Heart left ventricle (tissue), 16 donors: ENCODE measurements at regions not wholly inside any gene's neighbourhood (a gene's known extent, or its start where the extent isn't known, plus 50 kb on each side); places are given as distances from the start of the nearest gene placed in this dataset.

Experiments used
- ATAC-seq, 4 donors: fragments of 200-7000 bp; cut with Tn5 transposase; one replicate each; pipeline ENCODE4 v1.9.1; 2020 to 2022; ENCODE audit warnings: moderate library complexity in 4 of 4, mild to moderate bottlenecking in 3 of 4, moderate number of reproducible peaks in 1 of 4
- DNase-seq, 5 donors: peaks; one replicate each; pipeline ENCODE4 v3.0.0-alpha.2; 2020
- H3K27ac ChIP-seq, 12 donors: fragments of 200-600 bp; sonication (generic) in 4 of 12; one replicate each; pipeline versions ENCODE4 v1.5.0 to v1.8.0; 2016 to 2022; ENCODE audit warnings: mild to moderate bottlenecking in 2 of 12
- H3K27me3 ChIP-seq, 9 donors: fragments of 200-600 bp; sonication (generic) in 2 of 9; one replicate each; pipeline versions ENCODE4 v1.5.1 to v1.8.0; 2016 to 2022; ENCODE audit warnings: mild to moderate bottlenecking in 3 of 9
- H3K36me3 ChIP-seq, 9 donors: fragments of 200-600 bp; sonication (generic) in 2 of 9; one replicate each; pipeline versions ENCODE4 v1.5.0 to v1.8.0; 2018 to 2022; ENCODE audit warnings: mild to moderate bottlenecking in 2 of 9
- H3K4me1 ChIP-seq, 12 donors: fragments of 200-600 bp; sonication (generic) in 4 of 12; one replicate each; pipeline versions ENCODE4 v1.5.0 to v1.8.0; 2016 to 2022; ENCODE audit warnings: mild to moderate bottlenecking in 3 of 12
- H3K4me3 ChIP-seq, 12 donors: fragments of 200-600 bp; sonication (generic) in 4 of 12; one replicate each; pipeline versions ENCODE4 v1.5.0 to v1.8.0; 2017 to 2022; ENCODE audit warnings: mild to moderate bottlenecking in 9 of 12, moderate library complexity in 4 of 12
- H3K9me3 ChIP-seq, 12 donors: fragments of 200-600 bp; sonication (generic) in 4 of 12; one replicate each; pipeline versions ENCODE4 v1.5.0 to v1.8.0; 2016 to 2022; ENCODE audit warnings: mild to moderate bottlenecking in 1 of 12
- CTCF ChIP-seq, 12 donors: fragments of 200-600 bp; sonication (generic) in 4 of 12; IDR thresholded peaks; one replicate each; pipeline versions ENCODE4 v1.5.0 to v1.8.0; 2018 to 2022; ENCODE audit warnings: antibody characterized with exemption in 12 of 12, mild to moderate bottlenecking in 5 of 12
- POLR2A ChIP-seq, 2 donors: fragments of 450-650 bp; IDR thresholded peaks; one replicate each; pipeline ENCODE4 v1.6.1; 2017; ENCODE audit warnings: antibody characterized with exemption in 2 of 2, mild to moderate bottlenecking in 2 of 2, moderate library complexity in 2 of 2
- WGBS, 4 donors: extraction: QIAGEN DNeasy Blood & Tissue Kit in 2 of 4; methylation state at CpG; one replicate each; pipeline versions ENCODE4 v1.1.5 to v1.1.7; 2013 to 2018; 5-methylcytosine and 5-hydroxymethylcytosine counted together
- intact Hi-C, 10 donors: fragments of 100-400 bp; cut with DNase I; formaldehyde crosslinking; loops; one replicate each; pipeline versions ENCODE4 v1.11.1 to v1.14.2; 2022
- donor health status: ischemic (EF 13 %, LVEDD 7.1; RV severe dilation, severe dysfunction).
- donor health status: healthy with polysubstance abuse.
- donor health status: DM: no; HTN: yes; CAD: no.
- donor health status: DM: no; HTN: no; CAD: no.
- donor health status: ischemic (EF 25% LVEDD 6.9; RV normal size, moderate dysfunction).
- donor health status: ischemic (EF 25% LVEDD 5.7; RV mildly dilated, moderate dysfunction).
- donor health status: healthy.
- donor health status: DM: yes; HTN: yes; CAD: no.
- donor health status: ischemic (EF 35%, LVEDD 5.7; RV mildly dilated, moderate dysfunction).
- donor health status: nonischemic (EF 11% LVEDD 7.7; RV severe dilation, severe dysfunction).
- donor health status: DM: yes; HTN: yes; CAD: no.
- donor health status: PGD.
- donor health status: ischemic (EF 29% LVEDD 5.4; RV normal size, mild dysfunction).
- donor health status: nonischemic (EF 23%, LVEDD 6.1; RV moderate dilation, normal function).

GRCh38 chr7:32264702-32265284, 194.6 kb upstream of the PDE1C start:
- WGBS, 4 donors: 75 to 81% (median 78%) methylated on average over 2 of the region's 2 CpGs
- DNase-seq (no peak), ATAC-seq (peak in 3 of 4 donors; percentile 24 to 54 (median 50))
- no peaks in the 10 kb centered on the region for H3K27me3 ChIP-seq
- TF ChIP-seq CTCF (IDR thresholded peaks at IDR 0.05): no peak
- no peak for TF ChIP-seq POLR2A (IDR thresholded peaks at IDR 0.05)
- H3K36me3 ChIP-seq: no peaks in the 10 kb centered on the region
- no peaks in the 10 kb centered on the region for H3K9me3 ChIP-seq
- peaks cover 0 to 10% (median 0%) of the 10 kb centered on the region in 12 donors for H3K4me1 ChIP-seq
- H3K4me3 ChIP-seq: no peak overlapping the region
- H3K27ac ChIP-seq: peak overlapping the region in 1 of 12 donors; percentile 38
- intact Hi-C loops: no loop called here

- Histone ChIP-seq H3K9me3 (no peaks in the 10 kb centered on the region), H3K36me3 (no peaks in the 10 kb centered on the region), H3K4me3 (no peak overlapping the region), H3K4me1 (peaks cover 0 to 10% (median 0%) of the 10 kb centered on the region in 12 donors), H3K27me3 (no peaks in the 10 kb centered on the region), H3K27ac (no peak overlapping the region)
- TF ChIP-seq POLR2A (IDR thresholded peaks at IDR 0.05) (no peak), CTCF (IDR thresholded peaks at IDR 0.05) (no peak)
- DNase-seq: no peak
- intact Hi-C loops: no loop called here
- ATAC-seq: no peak
These were observed 193.4 kb upstream of the PDE1C start for GRCh38 chr7:32263611-32264010.

GRCh38 chr7:32262315-32262714, 192.1 kb upstream of the PDE1C start:
- no peaks in the 10 kb centered on the region for H3K27me3 ChIP-seq
- WGBS, 4 donors: 48 to 77% (median 72%) methylated on average over 4 of the region's 4 CpGs
- DNase-seq (no peak), ATAC-seq (no peak)
- no peaks in the 10 kb centered on the region for H3K9me3 ChIP-seq
- no peaks in the 10 kb centered on the region for H3K36me3 ChIP-seq
- intact Hi-C loops: no loop called here
- H3K4me1 ChIP-seq: peaks cover 0 to 10% (median 0%) of the 10 kb centered on the region in 12 donors
- H3K27ac ChIP-seq: no peak overlapping the region
- no peak for TF ChIP-seq CTCF (IDR thresholded peaks at IDR 0.05)
- no peak for TF ChIP-seq POLR2A (IDR thresholded peaks at IDR 0.05)
- H3K4me3 ChIP-seq: no peak overlapping the region

- Histone ChIP-seq H3K36me3 (no peaks in the 10 kb centered on the region), H3K4me1 (peaks cover 0 to 18% (median 1%) of the 10 kb centered on the region in 12 donors), H3K27ac (no peak overlapping the region), H3K27me3 (no peaks in the 10 kb centered on the region), H3K4me3 (no peak overlapping the region), H3K9me3 (no peaks in the 10 kb centered on the region)
- ATAC-seq (no peak), DNase-seq (no peak)
- intact Hi-C loops: no loop called here
- WGBS, 4 donors: 67 to 74% (median 71%) methylated on average over 12 of the region's 12 CpGs
- no peak for TF ChIP-seq CTCF (IDR thresholded peaks at IDR 0.05)
- no peak for TF ChIP-seq POLR2A (IDR thresholded peaks at IDR 0.05)
These were observed 189.9 kb upstream of the PDE1C start for GRCh38 chr7:32259931-32260596.
